MM.1S (cell line): ENCODE measurements at regions not wholly inside any gene's neighbourhood (a gene's known extent, or its start where the extent isn't known, plus 50 kb on each side); places are given as distances from the start of the nearest gene placed in this dataset.

ENCODE experiments used
- CTCF ChIP-seq: fragments of 300-600 bp; sonication (generic); IDR thresholded peaks from 2 replicates; pipeline ENCODE4 v1.5.1; 2016; ENCODE audit warnings: antibody characterized with exemption, low read length, mixed read lengths
- EZH2 ChIP-seq: fragments of 300-600 bp; sonication (generic); optimal IDR thresholded peaks from 2 replicates; pipeline ENCODE3; 2017; ENCODE audit warnings: low read depth, mild to moderate bottlenecking, antibody characterized with exemption, low read length, mixed read lengths
- EZH2phosphoT487 ChIP-seq: fragments of 300-600 bp; sonication (generic); IDR thresholded peaks from 2 replicates; pipeline ENCODE4 v1.6.1; 2018; ENCODE audit warnings: antibody characterized with exemption, low read length

GRCh38 chr11:97290464-97291041 lies 900.7 kb downstream of the JRKL start:
- no peak for TF ChIP-seq CTCF
- no peak for TF ChIP-seq EZH2
- TF ChIP-seq EZH2phosphoT487: no peak
